HG03575 (cell line): ENCODE measurements at regions not wholly inside any gene's neighbourhood (a gene's known extent, or its start where the extent isn't known, plus 50 kb on each side); places are given as distances from the start of the nearest gene placed in this dataset.

ENCODE experiments used
- ATAC-seq: cut with Tn5 transposase; IDR thresholded peaks from one replicate; pipeline ENCODE4 v1.9.1; 2021; ENCODE audit not compliant: unreplicated experiment, insufficient number of reproducible peaks, low FRiP score; ENCODE audit errors: extremely low read depth

DNA sequence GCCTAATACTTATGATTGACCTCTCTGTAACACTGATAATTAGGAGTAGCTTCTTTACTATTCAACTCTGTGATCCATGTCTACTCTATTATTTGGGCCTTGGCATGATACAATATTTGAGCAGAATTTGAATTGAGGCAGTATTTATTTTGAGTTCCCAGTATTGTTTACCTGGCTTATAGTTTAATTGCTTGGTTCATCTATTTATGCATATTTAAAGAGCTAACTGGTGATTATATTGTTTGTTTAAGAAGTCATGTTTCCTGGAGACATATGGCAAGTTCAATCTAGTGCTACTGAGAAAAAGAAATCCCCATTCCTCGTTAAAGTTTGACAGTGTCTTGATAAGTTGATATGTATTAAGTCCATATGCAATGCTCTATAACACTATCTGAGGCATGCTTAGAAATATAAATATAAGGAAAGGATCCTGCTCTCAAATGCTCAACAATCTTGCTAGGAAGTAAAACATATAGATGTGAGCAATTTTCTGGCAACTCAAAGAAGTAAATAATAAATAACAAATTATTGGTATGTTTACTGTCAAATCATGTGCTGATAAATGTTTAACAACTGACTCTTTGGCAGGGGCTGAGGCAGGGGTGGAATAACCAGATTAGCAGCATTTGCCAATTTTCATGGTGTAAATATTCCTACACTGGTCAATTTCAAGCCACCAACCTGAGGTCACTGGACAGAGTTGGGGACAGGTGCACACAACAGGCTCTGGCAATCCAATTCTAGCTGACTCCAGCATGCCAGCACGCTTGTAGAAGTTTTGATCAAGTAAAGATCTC lies 430.2 kb upstream of the PIK3C3 start:
- no peak for ATAC-seq

DNA sequence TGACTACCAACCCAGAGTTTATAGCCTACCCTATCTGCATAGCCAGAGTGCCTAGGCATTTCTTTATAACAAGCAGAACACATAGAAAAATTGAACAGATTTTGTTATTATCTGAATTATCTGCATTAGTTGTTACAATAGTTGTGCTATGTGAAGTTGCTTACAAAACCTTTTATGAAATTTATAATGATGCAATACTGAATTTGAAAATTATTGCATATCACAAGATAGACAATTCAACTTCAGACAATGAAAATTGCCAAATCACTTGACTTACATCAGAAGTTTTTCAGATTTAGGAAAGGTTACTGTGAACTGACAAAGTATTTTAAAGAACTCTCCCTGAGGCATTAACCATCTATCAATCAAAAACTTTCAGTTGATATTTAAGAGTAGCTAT lies 437.9 kb upstream of the PIK3C3 start:
- ATAC-seq = no peak

DNA sequence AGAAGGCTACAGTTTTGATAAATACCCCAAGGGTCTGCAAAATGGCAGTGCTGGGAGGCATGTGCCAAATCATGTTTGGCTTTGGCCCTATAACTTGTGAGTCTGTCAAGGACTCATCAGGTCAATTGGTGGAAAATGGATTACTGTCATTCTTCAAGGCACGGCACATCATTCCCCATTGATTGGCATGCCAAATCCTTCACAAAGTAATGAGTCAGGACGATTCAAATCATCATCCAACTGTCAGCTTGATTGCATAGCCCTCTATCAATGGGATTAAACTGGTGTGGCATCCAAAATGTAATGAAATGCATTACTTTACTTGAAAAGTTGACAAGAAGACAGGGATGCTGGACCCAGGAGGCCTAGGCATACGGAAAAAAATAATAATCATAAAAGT lies 441.6 kb upstream of the PIK3C3 start:
- no peak for ATAC-seq

DNA sequence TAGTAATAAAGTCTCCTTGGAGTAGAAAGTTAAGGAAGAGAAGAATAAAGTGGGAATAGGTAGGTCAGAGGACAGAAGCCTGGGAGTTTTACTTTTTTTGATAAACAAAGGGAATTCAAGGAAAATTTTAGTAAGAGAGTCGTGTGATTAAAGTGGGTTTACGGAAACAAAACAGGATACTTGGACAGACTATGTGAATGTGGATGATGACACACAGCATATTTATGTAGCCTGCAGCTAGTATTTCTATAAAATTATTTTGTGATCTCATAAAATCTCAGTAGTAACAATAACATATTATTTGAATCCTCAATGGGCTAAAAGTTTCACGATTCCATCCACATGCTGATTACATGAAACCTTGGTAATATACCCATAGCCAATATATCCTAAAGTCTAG lies 450.7 kb upstream of the PIK3C3 start:
- ATAC-seq = no peak

DNA sequence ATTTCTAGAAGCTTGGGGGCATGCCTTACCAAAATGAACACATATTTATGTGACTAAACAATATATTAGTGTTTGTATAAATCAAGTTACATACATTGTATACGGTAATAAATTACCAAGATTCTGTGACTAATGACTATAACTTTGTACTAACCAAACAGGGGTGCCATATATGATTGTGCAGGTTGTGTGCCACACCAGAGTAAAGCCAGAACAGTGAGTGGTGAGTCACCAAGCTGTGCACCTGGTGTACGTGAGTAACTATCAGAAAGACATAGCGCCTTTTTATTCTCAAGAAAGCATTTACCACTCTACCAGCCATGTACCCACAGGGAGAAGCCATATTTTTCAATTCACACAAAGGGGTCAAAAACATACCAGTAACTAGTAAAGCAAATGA lies 453.2 kb upstream of the PIK3C3 start:
- ATAC-seq = no peak

DNA sequence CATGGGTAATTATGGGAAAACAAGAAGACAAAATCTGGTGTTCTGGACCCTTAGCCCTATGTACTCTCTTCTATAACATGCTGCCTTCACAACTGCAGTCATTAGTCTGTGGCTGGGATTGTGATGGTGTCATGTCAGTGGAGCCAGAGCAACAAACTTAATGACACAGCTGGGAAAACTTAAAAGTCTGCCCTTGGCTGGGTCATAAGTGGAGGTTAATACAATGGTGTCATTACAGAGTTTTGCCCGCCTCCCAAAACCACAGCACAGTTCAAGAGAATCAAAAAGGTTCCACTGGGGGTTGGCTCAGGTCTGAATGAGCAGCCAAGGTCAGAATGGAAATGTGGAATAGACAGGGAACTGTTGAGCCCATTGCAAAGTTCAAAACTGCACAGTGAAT lies 455.7 kb upstream of the PIK3C3 start:
- no peak for ATAC-seq

DNA sequence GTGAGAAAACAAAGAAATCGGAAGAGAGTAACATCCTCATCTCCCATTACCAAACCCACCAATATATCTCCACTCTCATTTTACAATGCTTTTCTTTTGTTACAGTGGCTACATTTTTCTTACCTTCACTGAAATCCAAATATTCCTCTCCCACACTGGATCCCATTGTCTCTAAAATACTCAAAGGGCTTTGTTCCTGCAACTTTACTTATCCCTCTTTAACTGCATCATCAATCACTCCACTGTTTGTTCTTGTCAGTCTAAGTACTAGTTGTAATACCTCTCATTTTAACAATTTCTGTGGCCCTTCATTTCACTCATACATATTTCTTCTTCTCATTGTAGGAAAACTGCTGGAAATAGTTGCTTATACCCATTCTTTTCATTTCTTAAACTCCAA lies 464.2 kb upstream of the PIK3C3 start:
- ATAC-seq = no peak

DNA sequence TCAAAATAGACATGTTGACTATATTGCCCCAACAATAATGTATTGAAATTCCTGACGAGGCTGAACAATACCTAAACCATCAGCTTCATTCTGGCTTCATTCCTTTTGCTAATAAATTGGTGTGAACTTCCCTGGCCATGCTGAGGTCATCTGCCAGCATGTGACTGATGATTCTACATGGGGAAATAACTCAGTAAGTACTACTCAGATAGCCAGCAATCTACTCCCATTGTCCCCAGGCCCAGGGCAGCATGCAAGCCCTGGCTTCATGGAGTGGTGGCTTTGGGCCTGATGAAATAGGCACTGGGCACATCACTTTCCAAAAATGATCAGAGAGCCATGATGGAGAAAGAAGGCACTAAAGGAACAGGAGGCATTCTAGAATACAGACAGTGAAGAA lies 468.5 kb upstream of the PIK3C3 start:
- no peak for ATAC-seq

DNA sequence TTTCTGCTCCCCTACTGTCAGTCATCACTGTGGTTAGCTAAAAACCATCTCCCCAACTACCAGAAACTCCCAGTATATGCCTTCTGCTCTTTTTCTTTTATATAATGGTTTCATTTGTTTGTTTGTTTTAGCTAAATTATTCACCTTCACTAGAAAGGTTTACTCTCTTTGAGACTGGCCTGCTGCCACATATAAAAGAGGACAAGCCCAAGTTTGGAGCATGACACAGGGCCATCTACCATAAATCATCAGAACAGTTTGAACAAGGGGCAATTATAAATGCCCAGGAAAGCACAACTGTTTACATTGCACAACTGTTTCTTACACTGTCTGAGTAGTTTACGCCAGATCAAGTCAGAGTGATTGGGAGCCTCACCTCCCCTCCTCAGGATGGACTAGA lies 471.0 kb upstream of the PIK3C3 start:
- ATAC-seq = no peak

DNA sequence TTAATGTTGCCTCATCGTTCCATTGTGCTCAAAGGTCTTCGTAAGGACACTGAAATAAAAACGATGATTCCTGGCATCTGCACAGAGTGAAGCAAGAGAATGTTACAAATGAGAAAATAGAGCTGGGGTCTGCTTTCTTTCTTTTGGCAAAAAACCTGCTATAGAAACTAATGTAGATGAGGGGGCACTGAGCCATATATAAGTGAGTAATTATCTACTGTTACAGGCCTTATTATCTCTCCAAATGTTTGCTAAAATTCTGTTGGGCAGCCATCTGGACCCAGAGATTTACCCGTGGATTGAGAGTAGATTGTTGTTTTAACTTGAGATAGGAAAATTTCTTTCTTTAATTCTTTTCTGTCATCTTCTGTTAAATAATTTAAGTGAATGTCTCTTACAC lies 472.5 kb upstream of the PIK3C3 start:
- no peak for ATAC-seq

DNA sequence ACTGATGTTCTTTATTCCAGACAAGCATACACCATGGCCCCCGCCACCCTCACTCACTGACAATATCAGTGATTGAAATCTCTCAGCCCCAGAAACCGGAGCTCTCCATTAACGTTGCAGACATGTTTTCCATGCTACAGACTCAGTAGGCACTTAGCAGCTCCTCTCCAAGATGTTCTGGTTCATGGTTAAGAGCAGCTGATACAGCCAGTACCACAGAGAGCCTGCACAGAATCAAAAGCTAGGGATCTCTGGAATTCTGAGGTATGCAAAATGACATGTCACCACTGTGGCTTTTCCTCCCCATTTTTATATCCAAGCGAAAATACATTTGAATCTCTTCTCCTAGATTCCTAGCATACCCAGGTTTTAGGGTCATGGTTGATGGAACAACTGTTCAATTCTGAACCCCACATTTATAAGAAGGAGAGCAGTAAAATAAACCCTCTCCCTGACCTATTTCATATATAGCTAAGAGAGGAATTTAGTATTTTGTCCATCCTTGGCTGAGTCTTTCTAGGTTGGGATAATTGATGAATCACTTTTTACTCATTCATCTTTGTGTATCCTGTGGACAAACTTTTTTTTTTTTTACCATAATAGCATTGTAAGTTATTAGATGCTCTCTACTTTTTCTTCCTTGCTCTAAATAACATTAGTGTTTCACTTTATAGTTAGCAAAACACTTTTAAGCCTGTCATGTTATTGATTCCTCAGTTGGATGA lies 488.4 kb upstream of the PIK3C3 start:
- no peak for ATAC-seq

DNA sequence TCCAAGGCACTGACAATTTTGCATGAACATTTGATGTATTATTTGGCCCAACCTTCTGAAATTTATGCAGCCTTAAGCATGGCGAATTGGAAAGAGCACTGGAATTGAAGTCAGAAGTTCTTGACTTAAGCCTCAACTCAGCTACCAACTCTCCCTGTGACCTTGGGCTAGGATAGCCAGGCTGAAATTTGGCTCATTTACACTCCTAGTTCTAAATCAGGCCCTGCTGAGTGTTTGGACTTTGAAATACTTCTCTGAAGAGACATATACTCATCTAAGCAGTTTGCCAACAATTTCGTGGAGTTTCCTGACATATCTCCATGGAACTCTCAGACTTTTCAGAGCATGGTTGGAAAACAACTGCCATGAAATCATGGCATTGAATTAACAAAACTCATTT lies 489.6 kb upstream of the PIK3C3 start:
- no peak for ATAC-seq

DNA sequence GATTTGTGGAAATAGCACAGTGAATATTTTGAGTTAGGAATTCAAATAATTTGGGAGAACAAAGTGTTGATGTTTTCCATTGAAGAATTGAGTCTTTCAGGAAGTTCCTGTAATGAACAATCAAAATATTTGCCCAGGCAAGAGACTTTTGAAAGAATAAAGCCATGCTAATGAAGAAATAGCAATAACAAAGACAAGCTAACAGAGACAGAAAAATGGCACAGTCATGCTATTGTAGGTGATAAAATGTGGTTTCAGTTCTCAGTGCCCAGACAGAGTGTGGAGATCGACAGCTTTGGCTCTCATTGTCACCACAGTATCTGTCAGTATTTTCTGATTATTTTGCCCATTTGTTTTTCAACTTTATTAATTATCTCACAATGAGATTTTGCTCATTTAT lies 490.8 kb upstream of the PIK3C3 start:
- ATAC-seq = no peak

DNA sequence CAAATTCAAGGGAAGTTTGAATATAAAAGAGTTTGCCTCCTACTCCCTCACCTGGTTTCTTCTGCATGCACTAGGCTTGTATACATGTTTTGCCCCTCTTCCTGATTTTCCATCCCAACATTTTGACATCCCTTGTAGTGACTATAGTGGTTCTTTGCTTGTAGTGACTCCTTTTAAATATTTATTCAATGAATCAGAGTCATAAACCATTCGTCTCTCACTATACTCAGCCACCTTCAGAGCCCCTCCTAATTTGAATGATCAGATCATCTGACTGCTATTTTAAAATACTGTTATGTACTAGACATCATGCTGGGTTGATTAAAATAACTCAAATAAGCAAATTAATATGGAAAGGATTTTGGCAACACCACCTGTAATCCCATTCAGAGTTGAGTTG lies 492.1 kb upstream of the PIK3C3 start:
- ATAC-seq = no peak

DNA sequence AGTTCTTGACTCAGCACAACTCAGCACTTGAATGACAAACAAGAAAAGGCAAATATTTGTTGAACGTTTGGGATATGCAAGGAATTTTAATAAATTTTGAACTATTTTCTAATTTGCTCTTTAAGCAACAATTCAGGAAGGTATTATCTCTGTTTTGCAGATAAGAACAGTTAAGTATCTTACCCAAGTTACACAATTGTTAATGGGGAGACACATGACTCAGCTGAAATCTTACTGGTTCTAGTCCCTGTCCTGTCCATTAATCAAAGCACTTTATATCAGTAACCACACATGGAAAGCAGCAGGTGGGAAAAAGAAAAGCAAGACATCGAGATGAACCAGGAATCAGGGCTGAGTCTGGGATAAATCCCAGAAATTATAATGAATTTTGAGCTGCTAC lies 493.9 kb upstream of the PIK3C3 start:
- no peak for ATAC-seq

DNA sequence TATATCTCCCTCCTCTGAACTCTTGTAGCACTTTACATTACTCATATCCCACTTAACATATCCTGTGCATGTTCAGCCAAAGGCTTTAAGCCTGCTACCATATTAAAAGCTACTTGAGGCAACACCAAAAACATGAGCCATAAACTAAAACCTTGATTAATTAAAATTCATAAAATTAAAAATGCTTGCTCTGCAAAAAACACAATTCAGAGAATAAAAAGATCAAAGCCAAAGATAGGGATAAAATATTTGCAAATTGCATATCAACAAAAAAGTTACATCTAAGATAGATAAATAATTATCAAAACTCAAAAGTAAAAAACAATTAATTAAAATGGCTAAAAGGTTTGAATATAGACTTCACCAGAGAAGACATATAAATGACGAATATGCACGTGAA lies 495.4 kb upstream of the PIK3C3 start:
- ATAC-seq = no peak

DNA sequence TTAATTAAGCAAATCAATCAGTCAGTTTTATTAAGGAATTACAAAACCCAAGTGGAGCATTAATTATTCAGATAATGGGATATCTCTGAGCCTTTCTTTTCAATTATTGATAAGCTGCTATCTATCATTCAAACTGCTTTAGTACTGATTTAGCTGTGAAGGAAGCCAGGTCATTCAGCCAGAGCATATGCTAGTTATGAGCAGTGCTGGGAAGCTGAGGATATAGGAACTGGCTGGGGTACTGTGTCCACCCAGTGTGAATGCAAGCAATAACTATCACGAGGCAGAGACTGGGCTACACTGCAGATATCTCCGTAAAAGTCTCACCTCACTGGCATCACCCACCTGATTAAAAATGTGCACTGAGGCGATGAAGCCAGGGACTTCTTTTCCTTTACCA lies 496.7 kb upstream of the PIK3C3 start:
- ATAC-seq = no peak

DNA sequence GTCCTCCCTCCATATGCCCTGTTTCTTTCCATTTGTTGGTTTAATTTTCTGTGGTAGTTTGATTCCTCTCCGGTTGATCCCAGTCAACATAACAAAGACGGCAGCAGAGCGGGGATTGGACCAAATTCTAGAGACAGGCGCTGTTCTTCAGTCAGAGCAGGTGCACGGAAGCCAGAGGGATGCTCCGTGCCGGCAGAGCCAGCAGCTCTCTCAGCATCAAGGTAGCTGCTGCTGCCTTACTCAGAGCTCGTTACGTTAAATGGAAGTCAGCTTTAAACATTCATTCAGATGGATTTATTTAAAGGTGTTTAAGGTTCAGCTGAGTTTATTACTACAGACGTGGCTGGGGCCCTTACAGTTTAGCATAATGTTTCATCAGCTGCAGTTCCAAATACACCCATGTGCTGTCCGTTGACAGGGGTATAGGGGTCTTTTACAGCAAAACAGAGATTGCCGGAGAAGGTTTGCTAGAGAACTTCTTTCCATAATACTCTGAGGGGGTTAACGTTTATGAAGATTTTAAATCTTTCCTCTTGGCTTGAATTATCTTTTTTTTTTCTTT lies 497.2 kb upstream of the PIK3C3 start:
- ATAC-seq = no peak

DNA sequence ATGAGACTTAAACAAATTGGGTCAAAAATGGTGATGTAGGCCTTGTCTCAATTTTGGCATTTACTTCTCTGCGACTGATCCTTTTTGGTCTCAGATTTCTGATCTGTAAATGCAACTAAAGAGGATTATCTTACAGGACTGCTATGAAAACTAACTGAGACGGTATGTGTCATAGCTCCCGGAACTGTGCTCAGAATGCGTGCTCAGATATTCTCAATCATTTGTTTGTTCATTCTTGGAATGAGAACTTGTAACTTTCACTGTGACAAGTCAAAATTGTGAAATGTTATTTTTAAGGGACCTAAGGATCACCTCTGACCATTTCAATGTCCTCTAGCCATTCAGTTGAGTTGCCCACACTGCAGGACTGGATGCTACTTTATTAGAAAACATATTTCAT lies 498.2 kb upstream of the PIK3C3 start:
- no peak for ATAC-seq

DNA sequence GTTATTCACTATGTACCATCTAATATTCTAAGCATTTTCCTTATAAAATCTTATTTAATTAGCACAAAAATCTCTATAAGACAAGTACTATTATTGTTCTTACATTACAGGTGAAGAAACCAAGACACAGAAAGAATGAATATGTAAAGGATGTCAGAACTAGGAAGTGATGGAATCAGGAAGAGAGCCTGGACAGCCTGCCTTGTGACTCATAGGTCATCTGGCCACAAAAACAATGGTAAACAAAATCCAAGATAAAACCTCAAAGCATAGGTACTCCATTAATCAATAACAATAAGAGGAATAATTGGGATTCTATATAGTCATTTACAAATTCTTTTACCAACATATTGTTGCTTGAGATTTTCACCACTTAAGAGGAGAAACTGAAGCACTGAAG lies 505.4 kb upstream of the PIK3C3 start:
- no peak for ATAC-seq
